ENCODE measurements at regions not wholly inside any gene's neighbourhood (a gene's known extent, or its start where the extent isn't known, plus 50 kb on each side); places are given as distances from the start of the nearest gene placed in this dataset.

- Histone ChIP-seq H4K20me1 (ENCODE audit: control insufficient read depth, insufficient read depth, low read length, poor library complexity, severe bottlenecking) (no peaks in the 10 kb centered on the region), H3K9me3 (ENCODE audit: control extremely low read depth in 1 of 3, control insufficient read depth in 2 of 3, insufficient read depth in 1 of 3, low read length in 2 of 3) (no peaks in the 10 kb centered on the region), H3K36me3 (replicated peaks in 1 of 2; ENCODE audit: control extremely low read depth in 1 of 2, control insufficient read depth in 1 of 2, extremely low read depth in 1 of 2, insufficient read depth in 2 of 2, low read length in 1 of 2) (no peaks in the 10 kb centered on the region), H2AFZ (ENCODE audit: insufficient read depth, low read depth, low read length, poor library complexity, severe bottlenecking) (no peak overlapping the region), H3K4me3 (ENCODE audit: control extremely low read depth in 1 of 5, extremely low read depth in 1 of 5, insufficient read depth in 1 of 5, low read depth in 2 of 5, low read length in 4 of 5) (no peak overlapping the region), H3K79me2 (ENCODE audit: control insufficient read depth, insufficient read depth, low read length) (no peaks in the 10 kb centered on the region), H3K4me1 (ENCODE audit: control insufficient read depth in 2 of 2, insufficient read depth in 2 of 2, low read length in 2 of 2) (no peaks in the 10 kb centered on the region), H3K9ac (ENCODE audit: low read length) (no peak overlapping the region), H3K27ac (ENCODE audit: low read length in 2 of 2) (no peak overlapping the region), H3K27me3 (replicated peaks in 1 of 4; ENCODE audit: control extremely low read depth in 1 of 4, control insufficient read depth in 3 of 4, insufficient read depth in 4 of 4, low read length in 3 of 4) (no peaks in the 10 kb centered on the region), H3K4me2 (replicated peaks; ENCODE audit: low read depth, low read length, poor library complexity, severe bottlenecking) (no peak overlapping the region)
- Mint-ChIP-seq H3K4me3 (no peak overlapping the region), H3K27me3 (no peaks in the 10 kb centered on the region), H3K9me3 (ENCODE audit: insufficient read depth) (no peaks in the 10 kb centered on the region), H3K4me1 (no peaks in the 10 kb centered on the region), H3K27ac (no peak overlapping the region)
- WGBS (ENCODE audit: insufficient coverage) = 86% methylated on average over 4 of the region's 4 CpGs
- DNase-seq (no peak), ATAC-seq (ENCODE audit: low read depth) (no peak)
- ChIA-PET CTCF (no interaction called here), POLR2A (no interaction called here)
- intact Hi-C loops (cut with micrococcal nuclease) = no loop called here
- no peak for TF ChIP-seq CTCF (IDR thresholded peaks at IDR 0.05)
- no peak for TF ChIP-seq EZH2 (IDR thresholded peaks at IDR 0.05; ENCODE audit: borderline replicate concordance, insufficient read depth, low read depth, low read length, poor library complexity, severe bottlenecking)
Measured at GRCh38 chr5:100690036-100690560, 154.9 kb downstream of the FAM174A start.

GRCh38 chr5:100691085-100691484 lies 155.9 kb downstream of the FAM174A start:
- DNase-seq (no peak), ATAC-seq (ENCODE audit: low read depth) (no peak)
- Histone ChIP-seq H4K20me1 (ENCODE audit: control insufficient read depth, insufficient read depth, low read length, poor library complexity, severe bottlenecking) (no peaks in the 10 kb centered on the region), H2AFZ (ENCODE audit: insufficient read depth, low read depth, low read length, poor library complexity, severe bottlenecking) (no peak overlapping the region), H3K79me2 (ENCODE audit: control insufficient read depth, insufficient read depth, low read length) (no peaks in the 10 kb centered on the region), H3K4me3 (ENCODE audit: control extremely low read depth in 1 of 5, extremely low read depth in 1 of 5, insufficient read depth in 1 of 5, low read depth in 2 of 5, low read length in 4 of 5) (no peak overlapping the region), H3K4me2 (replicated peaks; ENCODE audit: low read depth, low read length, poor library complexity, severe bottlenecking) (no peak overlapping the region), H3K4me1 (ENCODE audit: control insufficient read depth in 2 of 2, insufficient read depth in 2 of 2, low read length in 2 of 2) (no peaks in the 10 kb centered on the region), H3K36me3 (replicated peaks in 1 of 2; ENCODE audit: control extremely low read depth in 1 of 2, control insufficient read depth in 1 of 2, extremely low read depth in 1 of 2, insufficient read depth in 2 of 2, low read length in 1 of 2) (no peaks in the 10 kb centered on the region), H3K27me3 (replicated peaks in 1 of 4; ENCODE audit: control extremely low read depth in 1 of 4, control insufficient read depth in 3 of 4, insufficient read depth in 4 of 4, low read length in 3 of 4) (no peaks in the 10 kb centered on the region), H3K9ac (ENCODE audit: low read length) (no peak overlapping the region), H3K27ac (ENCODE audit: low read length in 2 of 2) (no peak overlapping the region), H3K9me3 (ENCODE audit: control extremely low read depth in 1 of 3, control insufficient read depth in 2 of 3, insufficient read depth in 1 of 3, low read length in 2 of 3) (no peaks in the 10 kb centered on the region)
- intact Hi-C loops (cut with micrococcal nuclease) = no loop called here
- Mint-ChIP-seq H3K4me1 (no peaks in the 10 kb centered on the region), H3K27ac (no peak overlapping the region), H3K4me3 (no peak overlapping the region), H3K9me3 (ENCODE audit: insufficient read depth) (no peaks in the 10 kb centered on the region), H3K27me3 (no peaks in the 10 kb centered on the region)
- ChIA-PET POLR2A (no interaction called here), CTCF (no interaction called here)
- TF ChIP-seq EZH2 (IDR thresholded peaks at IDR 0.05; ENCODE audit: borderline replicate concordance, insufficient read depth, low read depth, low read length, poor library complexity, severe bottlenecking) (no peak), CTCF (IDR thresholded peaks at IDR 0.05) (no peak)

Measured in B cell (primary cell).